NCI-H69 (cell line): ENCODE measurements at regions not wholly inside any gene's neighbourhood (a gene's known extent, or its start where the extent isn't known, plus 50 kb on each side); places are given as distances from the start of the nearest gene placed in this dataset.
A peak's percentile ranks its signal among the peaks of the same experiment; 100 is the strongest.
"Not testable (repeated sequence)": the region's sequence is repeated elsewhere in the genome, so short reads cannot be mapped to it uniquely, and the experiment has no call there.

Source experiments
- DNase-seq: peaks from one replicate; lab custom pipeline; 2025; lab: John Stamatoyannopoulos, UW

GRCh38 chr5:163695830-163696578, 190.6 kb downstream of the MAT2B start:
- DNase-seq, result peak; percentile 91

GRCh38 chr5:163696579-163696887, 191.1 kb downstream of the MAT2B start:
- DNase-seq, result peak; percentile 100

- peak; percentile 60 for DNase-seq
Observed at GRCh38 chr5:163706053-163706771, 200.8 kb downstream of the MAT2B start.

GRCh38 chr5:163712011-163712410, 206.6 kb downstream of the MAT2B start:
- peak; percentile 20 for DNase-seq

GRCh38 chr5:163718272-163718671, 212.9 kb downstream of the MAT2B start:
- DNase-seq, result no peak

- no peak for DNase-seq
Observed at GRCh38 chr5:163724305-163724704, 218.9 kb downstream of the MAT2B start.

- peak; percentile 12 for DNase-seq
Observed at GRCh38 chr5:163727028-163727427, 221.6 kb downstream of the MAT2B start.

GRCh38 chr5:163730206-163730756, 224.9 kb downstream of the MAT2B start:
- peak; percentile 55 for DNase-seq

- DNase-seq, result no peak
Observed at GRCh38 chr5:163731256-163731655, 225.8 kb downstream of the MAT2B start.

GRCh38 chr5:163735069-163735468, 229.7 kb downstream of the MAT2B start:
- DNase-seq, result no peak

- no peak for DNase-seq
Observed at GRCh38 chr5:163747586-163747985, 242.2 kb downstream of the MAT2B start.

GRCh38 chr5:163748934-163749333, 243.5 kb downstream of the MAT2B start:
- no peak for DNase-seq

GRCh38 chr5:163750415-163750814, 245.0 kb downstream of the MAT2B start:
- not testable (repeated sequence) for DNase-seq

- DNase-seq, result no peak
Observed at GRCh38 chr5:163755505-163755904, 250.1 kb downstream of the MAT2B start.

GRCh38 chr5:163756170-163756569, 250.8 kb downstream of the MAT2B start:
- DNase-seq, result no peak

- no peak for DNase-seq
Observed at GRCh38 chr5:163757344-163757743, 251.9 kb downstream of the MAT2B start.

GRCh38 chr5:163758283-163758711, 252.9 kb downstream of the MAT2B start:
- DNase-seq, result peak; percentile 24

GRCh38 chr5:163759000-163759704, 253.7 kb downstream of the MAT2B start:
- DNase-seq, result peak; percentile 23

GRCh38 chr5:163760498-163760897, 255.1 kb downstream of the MAT2B start:
- DNase-seq, result no peak

- DNase-seq, result no peak
Observed at GRCh38 chr5:163766936-163767670, 261.7 kb downstream of the MAT2B start.

- DNase-seq, result no peak
Observed at GRCh38 chr5:163770625-163771024, 265.2 kb downstream of the MAT2B start.

GRCh38 chr5:163772241-163772640, 266.8 kb downstream of the MAT2B start:
- DNase-seq, result no peak
